ENCODE measurements at regions not wholly inside any gene's neighbourhood (a gene's known extent, or its start where the extent isn't known, plus 50 kb on each side); places are given as distances from the start of the nearest gene placed in this dataset.

DNA sequence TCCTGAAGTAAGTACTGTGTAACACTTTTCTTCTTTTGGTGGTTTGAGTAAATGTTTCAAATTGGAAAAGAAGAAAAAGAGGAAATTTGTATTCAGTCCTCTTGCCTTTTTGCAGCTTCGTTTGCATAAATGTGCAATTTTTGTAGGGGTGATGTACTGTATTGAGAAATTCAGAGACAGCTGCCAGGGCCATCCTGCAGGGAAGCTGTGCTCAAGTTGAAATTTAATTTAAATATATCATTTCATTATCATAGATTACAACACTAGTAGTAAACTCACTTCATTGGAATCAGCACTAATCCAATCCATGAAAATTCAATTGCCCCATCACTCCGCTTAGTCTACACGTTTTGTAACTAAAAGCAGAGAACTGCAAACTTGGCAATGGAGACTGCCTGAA, 415.4 kb downstream of the DNAJB9 start:
- WGBS, 2 experiments (ENCODE audit: extremely low coverage in 2 of 2, insufficient read length in 1 of 2) = no CpG with 5 or more reads among the region's 3 CpGs
- intact Hi-C loops (cut with micrococcal nuclease) (no loop called here), dilution Hi-C loops (cut with HindIII; ENCODE audit: low sequenced_read_pairs, unreplicated experiment) (no loop called here), in situ Hi-C loops (cut with MboI; ENCODE audit: low sequenced_read_pairs) (no loop called here)
- Histone ChIP-seq H3K27ac (ENCODE audit: insufficient read depth, low read length) (no peak overlapping the region), H3K4me2 (ENCODE audit: low read depth, low read length) (no peak overlapping the region), H3K36me3 (ENCODE audit: control insufficient read depth, insufficient read depth, low read length) (no peaks in the 10 kb centered on the region), H2AK9ac (replicated peaks; ENCODE audit: low read depth, low read length, poor library complexity) (no peak overlapping the region), H3K4me1 (ENCODE audit: control insufficient read depth, insufficient read depth, low read length) (no peaks in the 10 kb centered on the region), H3K9me1 (ENCODE audit: insufficient read depth, low read length) (no peaks in the 10 kb centered on the region), H4K91ac (ENCODE audit: insufficient read depth, low read depth, low read length) (no peak overlapping the region), H3K79me1 (ENCODE audit: low read depth in 1 of 2, low read length in 2 of 2) (no peaks in the 10 kb centered on the region), H3K23ac (ENCODE audit: low read depth, low read length) (no peak overlapping the region), H2AK5ac (ENCODE audit: low read depth, low read length) (no peak overlapping the region), H3K4me3 (ENCODE audit: insufficient read depth, low read depth, low read length) (no peak overlapping the region), H2BK15ac (ENCODE audit: low read depth, low read length) (no peak overlapping the region), H3K4ac (ENCODE audit: low read depth, low read length) (no peak overlapping the region), H4K8ac (ENCODE audit: low read depth in 2 of 2, low read length in 2 of 2) (no peak overlapping the region), H3K56ac (ENCODE audit: extremely low read depth, insufficient read depth, low read length) (no peak overlapping the region), H3K27me3 (ENCODE audit: control insufficient read depth, insufficient read depth, low read length) (no peaks in the 10 kb centered on the region), H2AFZ (replicated peaks; ENCODE audit: low read length, poor library complexity) (no peak overlapping the region), H4K5ac (ENCODE audit: low read depth, low read length) (no peak overlapping the region), H3K18ac (ENCODE audit: low read depth, low read length) (no peak overlapping the region), H3K9ac (ENCODE audit: low read depth, low read length) (no peak overlapping the region), H3K14ac (replicated peaks; ENCODE audit: low read depth, low read length) (no peak overlapping the region), H4K20me1 (ENCODE audit: insufficient read depth, low read length) (no peaks in the 10 kb centered on the region), H2BK5ac (ENCODE audit: low read depth, low read length, poor library complexity, severe bottlenecking) (no peak overlapping the region), H2BK120ac (ENCODE audit: low read depth, low read length) (no peak overlapping the region), H2BK20ac (ENCODE audit: low read depth, low read length) (no peak overlapping the region), H3K9me3 (ENCODE audit: control insufficient read depth, insufficient read depth, low read length) (peaks cover 12% of the 10 kb centered on the region)
- no peak for ATAC-seq (ENCODE audit: low read depth)
- ChIA-PET POLR2A (ENCODE audit: unreplicated experiment) (no interaction called here), CTCF (interaction anchor here (0.6 kb wide), 1 partner anchor 192 kb away, joined by 3 read pairs; no protein-coding TSS in a partner anchor)
- TF ChIP-seq CHD1 (IDR thresholded peaks at IDR 0.05; ENCODE audit: low read depth, low read length) = no peak
- no peak for TF ChIP-seq MXI1 (IDR thresholded peaks at IDR 0.05; ENCODE audit: borderline replicate concordance, low read depth, low read length)
- no peak for TF ChIP-seq SMC3 (IDR thresholded peaks at IDR 0.05; ENCODE audit: low read depth, low read length)
- TF ChIP-seq MAFK (IDR thresholded peaks at IDR 0.05; ENCODE audit: low read depth, low read length) = no peak
- DNase-seq = no peak
- BruUV-seq (replicated peaks) = no TSS peak
